HEK293 (cell line): ENCODE measurements at regions not wholly inside any gene's neighbourhood (a gene's known extent, or its start where the extent isn't known, plus 50 kb on each side); places are given as distances from the start of the nearest gene placed in this dataset.

Experiments used
- CTCF ChIP-seq: fragments of 450-650 bp; formaldehyde crosslinking; IDR thresholded peaks from 2 replicates; pipeline ENCODE4 v1.5.1; 2016; ENCODE audit warnings: missing biosample characterization, missing genetic modification characterization
- KLF10 ChIP-seq: fragments of 450-650 bp; IDR thresholded peaks from 2 replicates; pipeline ENCODE4 v1.5.1; 2018; ENCODE audit warnings: missing biosample characterization, mild to moderate bottlenecking, missing genetic modification characterization
- SP2 ChIP-seq: fragments of 450-650 bp; formaldehyde crosslinking; IDR thresholded peaks from 2 replicates; pipeline ENCODE4 v1.5.1; 2016; ENCODE audit warnings: missing biosample characterization, missing genetic modification characterization
- TSHZ1 ChIP-seq: fragments of 450-650 bp; formaldehyde crosslinking; IDR thresholded peaks from 2 replicates; pipeline ENCODE4 v1.5.1; 2016; ENCODE audit warnings: missing biosample characterization, missing genetic modification characterization, borderline replicate concordance
- ZBTB8A ChIP-seq: fragments of 450-650 bp; formaldehyde crosslinking; IDR thresholded peaks from 2 replicates; pipeline ENCODE4 v1.5.1; 2016; ENCODE audit warnings: missing biosample characterization, missing genetic modification characterization
- ZFP69B ChIP-seq: fragments of 450-650 bp; formaldehyde crosslinking; IDR thresholded peaks from 2 replicates; pipeline ENCODE4 v1.5.1; 2016; ENCODE audit warnings: missing biosample characterization, missing genetic modification characterization
- ZIC2 ChIP-seq: fragments of 450-650 bp; formaldehyde crosslinking; IDR thresholded peaks from 2 replicates; pipeline ENCODE4 v1.5.1; 2016; ENCODE audit warnings: missing biosample characterization, missing genetic modification characterization
- ZNF274 ChIP-seq, 2 experiments: fragments of 200-500 bp in 1 of 2; fragments of 450-650 bp in 1 of 2; sonication (Bioruptor generic) in 1 of 2; formaldehyde crosslinking in 1 of 2; IDR thresholded peaks; 2 replicates each; pipeline versions ENCODE4 v1.5.1 to v1.6.1; 2014 to 2016; ENCODE audit warnings: borderline replicate concordance in 1 of 2, inconsistent platforms in 1 of 2, low read length in 1 of 2, missing biosample characterization in 1 of 2, missing genetic modification characterization in 1 of 2
- ZNF366 ChIP-seq: fragments of 450-650 bp; formaldehyde crosslinking; conservative IDR thresholded peaks from 2 replicates; pipeline ENCODE4 v1.5.1; 2016; ENCODE audit warnings: missing biosample characterization, missing genetic modification characterization
- ZNF37A ChIP-seq: fragments of 450-650 bp; IDR thresholded peaks from 2 replicates; pipeline ENCODE4 v1.5.1; 2018; ENCODE audit warnings: missing biosample characterization, missing genetic modification characterization
- ZNF654 ChIP-seq: fragments of 450-650 bp; formaldehyde crosslinking; IDR thresholded peaks from 2 replicates; pipeline ENCODE4 v1.5.1; 2016; ENCODE audit warnings: low read depth, missing biosample characterization, missing genetic modification characterization
- ZSCAN18 ChIP-seq: fragments of 450-650 bp; formaldehyde crosslinking; IDR thresholded peaks from 2 replicates; pipeline ENCODE4 v1.5.1; 2016; ENCODE audit warnings: missing biosample characterization, missing genetic modification characterization
- ZSCAN4 ChIP-seq: fragments of 450-650 bp; formaldehyde crosslinking; IDR thresholded peaks from 2 replicates; pipeline ENCODE4 v1.5.1; 2017; ENCODE audit warnings: missing biosample characterization, missing genetic modification characterization

GRCh38 chr6:145486306-145486705 is 249.0 kb downstream of the EPM2A start:
- TF ChIP-seq ZNF37A (tag by site-specific recombination), result no peak
- TF ChIP-seq ZSCAN18 (tag by site-specific recombination), result no peak
- no peak for TF ChIP-seq TSHZ1 (tag by site-specific recombination)
- TF ChIP-seq CTCF (tag by site-specific recombination), result no peak
- TF ChIP-seq ZFP69B, result no peak
- no peak for TF ChIP-seq KLF10 (tag by site-specific recombination)
- no peak for TF ChIP-seq ZBTB8A
- no peak for TF ChIP-seq ZSCAN4 (tag by site-specific recombination)
- TF ChIP-seq ZNF274 (IDR thresholded peaks at IDR 0.05; ENCODE audit: low read length), result no peak
- no peak for TF ChIP-seq ZNF274 (tag by site-specific recombination; IDR thresholded peaks at IDR 0.05; ENCODE audit: borderline replicate concordance)
- TF ChIP-seq ZNF366 (tag by site-specific recombination), result no peak
- TF ChIP-seq SP2 (tag by site-specific recombination), result no peak
- no peak for TF ChIP-seq ZNF654
- TF ChIP-seq ZIC2 (tag by site-specific recombination), result no peak
